ENCODE measurements at regions not wholly inside any gene's neighbourhood (a gene's known extent, or its start where the extent isn't known, plus 50 kb on each side); places are given as distances from the start of the nearest gene placed in this dataset.

- no peak for DNase-seq
Measured at GRCh38 chr10:2124135-2124534, 386.8 kb upstream of the ADARB2 start.

- DNase-seq, result no peak
Measured at GRCh38 chr10:2122431-2123124, 385.3 kb upstream of the ADARB2 start.

DNA sequence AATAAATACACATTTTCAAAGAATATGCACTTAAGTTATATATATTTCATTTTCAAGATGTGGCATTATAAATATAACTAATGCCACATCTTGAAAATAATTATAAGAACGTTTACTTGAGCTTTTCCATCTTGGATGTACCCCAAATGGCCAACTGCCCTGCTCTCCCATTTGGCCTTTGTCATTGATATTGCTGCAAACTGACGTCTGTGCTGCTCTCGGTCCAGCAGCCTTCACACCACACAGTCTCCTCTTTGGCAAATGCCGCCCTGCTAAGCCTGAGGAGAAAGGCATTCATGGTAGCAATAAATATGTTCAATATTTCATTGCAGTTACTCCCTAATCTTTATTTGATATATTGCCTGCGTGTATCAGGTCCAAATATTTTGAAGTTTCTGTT, 384.6 kb upstream of the ADARB2 start:
- DNase-seq, result no peak

- DNase-seq, result no peak
Measured at GRCh38 chr10:2121315-2121714, 384.0 kb upstream of the ADARB2 start.

DNA sequence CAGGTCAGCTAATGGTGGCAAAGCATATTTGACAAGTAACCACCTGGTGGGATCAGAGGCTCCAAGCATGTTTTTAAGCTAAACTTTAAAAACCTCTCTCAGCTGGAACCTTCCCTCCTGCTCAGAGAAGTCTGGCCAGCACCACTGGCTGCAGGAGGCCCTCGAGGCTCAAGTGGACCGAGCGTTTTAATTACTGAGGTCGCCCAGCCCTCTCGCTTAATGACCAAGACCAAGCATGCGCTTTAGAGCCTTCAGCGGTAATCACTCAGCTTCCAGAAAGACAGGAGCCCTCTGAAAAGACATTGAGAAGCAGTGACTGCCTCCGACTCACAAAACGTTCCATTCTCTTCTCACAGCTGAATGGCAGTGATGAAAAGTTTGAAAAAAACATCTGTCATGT, 383.4 kb upstream of the ADARB2 start:
- no peak for DNase-seq

DNA sequence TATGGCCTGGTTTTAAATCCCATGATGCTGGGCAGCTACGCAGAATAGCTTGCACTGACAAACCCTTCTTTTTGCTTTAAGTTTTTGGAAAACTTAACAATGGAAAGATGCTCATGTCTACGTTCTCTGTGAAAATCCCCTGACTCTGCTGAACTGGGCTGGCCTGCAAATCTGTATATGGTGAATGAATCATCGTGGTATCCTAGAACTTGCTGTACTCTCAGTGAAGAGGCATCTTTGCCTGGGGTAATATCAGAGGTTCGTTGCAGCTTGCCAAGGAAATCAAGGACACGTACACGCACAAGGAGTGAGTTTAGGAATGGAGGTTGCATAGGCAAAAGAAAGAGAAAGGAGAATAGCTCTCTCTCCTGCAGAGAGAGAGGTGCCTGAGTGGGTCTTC, 382.0 kb upstream of the ADARB2 start:
- DNase-seq, result no peak

DNA sequence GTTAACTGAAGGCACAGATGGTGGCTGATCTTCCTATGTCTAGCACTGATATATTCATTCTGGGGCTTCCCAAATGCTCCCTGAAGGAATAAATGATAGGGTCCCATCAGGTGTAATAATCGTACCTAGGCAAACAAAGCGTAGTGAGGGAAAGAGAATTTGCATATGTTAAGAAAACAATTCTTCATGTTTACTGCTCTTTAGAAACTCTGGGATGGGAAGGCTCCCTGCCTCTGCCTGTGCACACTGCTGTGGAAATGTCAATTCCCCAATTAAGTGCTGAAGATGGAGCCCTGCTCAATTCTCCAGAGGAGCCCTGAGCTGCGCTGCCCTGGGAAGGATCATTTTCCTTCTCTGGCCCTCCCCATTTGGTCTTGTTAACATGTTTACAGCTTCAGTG, 380.9 kb upstream of the ADARB2 start:
- DNase-seq, result no peak

- DNase-seq, result no peak
Measured at GRCh38 chr10:2117641-2118040, 380.3 kb upstream of the ADARB2 start.

DNA sequence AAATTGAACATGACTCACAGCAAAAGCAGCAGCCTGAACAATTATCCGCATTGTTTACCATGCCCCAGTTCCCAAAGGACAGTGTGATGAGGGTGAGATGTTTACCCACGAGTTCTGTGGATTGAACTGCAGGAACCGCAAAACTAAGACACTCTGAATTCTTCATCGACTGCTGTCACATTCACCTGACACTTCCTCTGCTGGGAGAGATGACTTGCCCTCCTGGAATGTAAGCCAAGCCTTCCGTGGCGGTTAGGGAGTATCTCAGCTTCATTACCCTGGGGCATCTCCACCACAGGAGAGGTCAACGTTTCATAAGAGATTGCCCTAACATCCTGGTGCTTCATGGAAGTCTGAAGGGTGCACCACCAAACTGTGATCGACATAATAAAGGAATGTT, 374.6 kb upstream of the ADARB2 start:
- no peak for DNase-seq

GRCh38 chr10:2108496-2108895, 371.2 kb upstream of the ADARB2 start:
- no peak for DNase-seq

DNA sequence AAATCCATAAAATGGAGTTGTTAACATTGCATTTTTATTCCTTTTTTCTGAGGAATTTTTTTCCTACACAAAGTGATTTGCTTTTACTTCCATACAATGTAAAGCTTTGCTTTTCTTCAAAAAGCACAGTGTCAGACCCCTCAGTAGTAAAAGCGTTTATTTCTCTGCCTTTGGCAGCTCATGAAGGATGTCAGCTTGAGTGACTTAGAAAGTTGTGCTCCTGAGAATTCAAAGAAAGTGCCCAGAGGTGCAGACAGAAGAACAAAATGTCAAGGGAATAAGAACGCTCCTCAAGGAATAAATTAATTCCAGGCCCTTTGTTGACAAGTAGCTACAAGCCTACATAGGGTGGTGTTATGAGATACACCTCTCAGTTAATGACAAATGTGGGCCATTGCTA, 369.3 kb upstream of the ADARB2 start:
- no peak for DNase-seq

- no peak for DNase-seq
Measured at GRCh38 chr10:2099321-2099720, 362.0 kb upstream of the ADARB2 start.

- DNase-seq, result no peak
Measured at GRCh38 chr10:2097937-2098336, 360.6 kb upstream of the ADARB2 start.

GRCh38 chr10:2094171-2094570, 356.8 kb upstream of the ADARB2 start:
- no peak for DNase-seq

DNA sequence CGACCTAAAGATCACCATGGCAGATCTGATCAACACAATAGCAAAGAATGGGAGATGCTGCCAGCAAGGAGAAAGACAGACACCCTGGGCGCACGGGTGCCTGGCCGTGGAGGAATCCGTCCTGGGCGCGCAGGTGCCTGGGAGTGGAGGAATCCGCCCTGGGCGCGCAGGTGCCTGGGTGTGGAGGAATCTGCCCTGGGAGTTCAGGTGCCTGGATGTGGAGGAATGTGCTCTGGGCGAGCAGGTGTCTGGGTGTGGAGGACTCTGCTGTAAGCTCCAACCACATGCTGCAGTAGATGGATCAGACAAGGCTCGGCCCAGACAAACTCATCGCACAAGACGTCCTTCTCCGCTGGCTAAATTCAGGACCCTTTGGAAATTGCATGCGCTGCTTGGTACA, 346.3 kb upstream of the ADARB2 start:
- DNase-seq, result no peak

DNA sequence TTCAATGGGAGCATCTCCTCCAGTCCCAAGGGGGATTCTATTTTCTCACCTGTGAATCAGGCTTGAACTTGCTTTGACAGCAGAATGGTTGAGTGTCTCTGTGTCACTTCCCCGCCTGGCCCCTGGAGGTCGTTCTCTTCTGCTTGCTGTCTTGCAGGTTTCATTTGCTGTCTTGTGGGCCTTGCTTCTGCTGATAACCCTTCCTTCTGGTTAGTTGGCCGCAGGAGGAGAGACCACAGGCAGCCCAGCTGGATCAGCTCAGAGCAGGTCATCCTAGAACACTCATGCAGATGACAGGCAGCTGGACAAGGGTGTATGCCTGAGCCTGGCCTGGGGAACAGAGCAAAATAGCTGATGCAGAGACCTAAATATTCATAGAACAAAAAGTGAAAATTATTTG, 344.2 kb upstream of the ADARB2 start:
- peak; percentile 3 for DNase-seq

- DNase-seq, result no peak
Measured at GRCh38 chr10:2079603-2080078, 342.3 kb upstream of the ADARB2 start.

GRCh38 chr10:2077231-2077630, 339.9 kb upstream of the ADARB2 start:
- DNase-seq, result no peak

DNA sequence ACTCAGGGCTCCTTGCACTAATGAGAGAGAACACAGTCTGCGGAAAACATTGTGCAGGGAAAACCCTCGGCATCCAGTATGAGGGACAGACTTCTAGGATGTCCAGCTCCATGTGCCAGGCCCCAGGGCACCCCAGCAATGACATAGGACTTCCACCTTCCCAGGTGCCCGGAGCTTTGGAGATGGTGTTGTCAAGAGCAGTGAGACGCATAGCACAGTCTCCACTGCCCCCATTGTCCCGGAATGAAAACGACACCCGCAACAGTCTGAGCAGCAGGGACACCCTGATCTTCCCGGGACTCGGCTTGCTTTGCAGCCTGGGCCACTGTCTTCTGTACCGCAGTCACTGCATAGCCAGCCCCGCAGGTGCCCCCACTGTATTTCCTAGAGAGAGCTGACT, 339.2 kb upstream of the ADARB2 start:
- DNase-seq, result no peak

GRCh38 chr10:2067015-2067414, 329.7 kb upstream of the ADARB2 start:
- DNase-seq, result no peak

- DNase-seq, result no peak
Measured at GRCh38 chr10:2054728-2055127, 317.4 kb upstream of the ADARB2 start.

GRCh38 chr10:2053805-2054204, 316.5 kb upstream of the ADARB2 start:
- no peak for DNase-seq

DNA sequence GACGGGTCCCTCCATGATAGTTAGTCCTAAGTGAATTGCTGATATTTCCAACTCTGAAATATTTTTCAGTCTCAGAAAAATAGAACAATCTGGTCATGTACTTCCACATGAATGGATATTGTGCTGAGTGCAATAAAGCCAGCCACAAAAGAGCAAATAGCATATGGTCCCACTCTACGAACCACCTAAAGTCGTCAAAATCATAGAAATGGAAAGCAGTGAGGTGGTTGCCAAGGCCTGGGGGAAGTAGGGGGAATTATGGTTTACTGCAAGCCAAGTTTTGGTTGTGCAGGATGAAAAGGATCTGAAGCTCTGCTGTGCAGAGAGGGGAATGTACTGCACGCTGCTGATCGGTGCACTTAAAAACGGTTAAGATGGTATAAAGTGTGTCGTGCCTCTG, 313.8 kb upstream of the ADARB2 start:
- no peak for DNase-seq

GRCh38 chr10:2049560-2049959, 312.2 kb upstream of the ADARB2 start:
- no peak for DNase-seq

- no peak for DNase-seq
Measured at GRCh38 chr10:2048337-2048973, 311.1 kb upstream of the ADARB2 start.
